Gastroesophageal sphincter (tissue), 3 donors: ENCODE measurements at regions not wholly inside any gene's neighbourhood (a gene's known extent, or its start where the extent isn't known, plus 50 kb on each side); places are given as distances from the start of the nearest gene placed in this dataset.

Experiments
- POLR2AphosphoS5 ChIP-seq: sonication (generic); formaldehyde crosslinking; IDR thresholded peaks from one replicate; pipeline ENCODE4 v1.6.1; 2017; ENCODE audit warnings: antibody characterized with exemption
- TF ChIP-seq, protein P1 (sequence below), 4 experiments: fragments of 200-600 bp in 2 of 4; fragments of 450-650 bp in 2 of 4; sonication (generic) in 1 of 4; IDR thresholded peaks; one replicate each; pipeline ENCODE4 v1.5.1; 2017 to 2019; ENCODE audit warnings: antibody characterized with exemption in 4 of 4, mild to moderate bottlenecking in 2 of 4, moderate library complexity in 2 of 4

DNA sequence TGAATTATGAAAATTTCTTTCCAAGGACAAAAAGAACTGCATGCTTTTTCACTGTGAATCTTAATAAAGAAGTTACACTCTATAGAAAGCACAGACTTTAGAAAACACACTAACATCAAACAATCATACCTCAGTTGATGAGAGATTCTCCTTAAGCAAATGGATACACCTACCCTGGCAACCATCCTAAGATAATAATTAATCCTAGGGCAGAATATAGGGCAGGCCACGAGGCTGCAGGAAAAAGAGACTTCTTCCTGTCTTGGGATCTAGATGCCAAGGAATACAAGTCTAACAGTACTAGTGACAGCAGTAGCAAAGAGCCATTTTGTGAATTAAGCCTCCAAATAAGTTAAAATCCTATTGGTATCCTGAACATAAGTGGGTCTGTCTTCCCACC lies 395.4 kb downstream of the EFNA5 start:
- TF ChIP-seq, protein P1, sequence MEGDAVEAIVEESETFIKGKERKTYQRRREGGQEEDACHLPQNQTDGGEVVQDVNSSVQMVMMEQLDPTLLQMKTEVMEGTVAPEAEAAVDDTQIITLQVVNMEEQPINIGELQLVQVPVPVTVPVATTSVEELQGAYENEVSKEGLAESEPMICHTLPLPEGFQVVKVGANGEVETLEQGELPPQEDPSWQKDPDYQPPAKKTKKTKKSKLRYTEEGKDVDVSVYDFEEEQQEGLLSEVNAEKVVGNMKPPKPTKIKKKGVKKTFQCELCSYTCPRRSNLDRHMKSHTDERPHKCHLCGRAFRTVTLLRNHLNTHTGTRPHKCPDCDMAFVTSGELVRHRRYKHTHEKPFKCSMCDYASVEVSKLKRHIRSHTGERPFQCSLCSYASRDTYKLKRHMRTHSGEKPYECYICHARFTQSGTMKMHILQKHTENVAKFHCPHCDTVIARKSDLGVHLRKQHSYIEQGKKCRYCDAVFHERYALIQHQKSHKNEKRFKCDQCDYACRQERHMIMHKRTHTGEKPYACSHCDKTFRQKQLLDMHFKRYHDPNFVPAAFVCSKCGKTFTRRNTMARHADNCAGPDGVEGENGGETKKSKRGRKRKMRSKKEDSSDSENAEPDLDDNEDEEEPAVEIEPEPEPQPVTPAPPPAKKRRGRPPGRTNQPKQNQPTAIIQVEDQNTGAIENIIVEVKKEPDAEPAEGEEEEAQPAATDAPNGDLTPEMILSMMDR (IDR thresholded peaks at IDR 0.05), result no peak
- TF ChIP-seq POLR2AphosphoS5, result no peak
